ENCODE measurements at regions not wholly inside any gene's neighbourhood (a gene's known extent, or its start where the extent isn't known, plus 50 kb on each side); places are given as distances from the start of the nearest gene placed in this dataset.

DNA sequence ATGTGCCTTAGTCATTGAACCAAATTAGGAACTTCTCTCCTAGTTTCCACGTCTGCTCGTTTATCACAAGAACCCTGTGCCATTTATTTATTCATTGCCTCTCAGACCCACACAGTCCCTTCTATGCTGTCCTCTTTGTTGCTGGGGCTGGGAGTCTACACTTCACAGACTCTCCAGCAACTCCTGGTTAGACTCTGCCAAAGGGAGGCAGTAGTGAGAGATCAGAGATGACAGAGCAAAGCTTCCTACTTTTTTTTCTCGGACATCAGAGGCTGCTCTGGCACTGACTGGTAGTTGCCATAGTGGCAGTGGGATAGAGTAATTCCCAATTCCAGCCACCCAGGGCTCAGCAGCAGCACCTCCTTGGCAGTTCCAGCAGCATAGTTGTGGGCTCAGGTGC is 277.5 kb downstream of the BCL11A start:
- TF ChIP-seq, protein P1, sequence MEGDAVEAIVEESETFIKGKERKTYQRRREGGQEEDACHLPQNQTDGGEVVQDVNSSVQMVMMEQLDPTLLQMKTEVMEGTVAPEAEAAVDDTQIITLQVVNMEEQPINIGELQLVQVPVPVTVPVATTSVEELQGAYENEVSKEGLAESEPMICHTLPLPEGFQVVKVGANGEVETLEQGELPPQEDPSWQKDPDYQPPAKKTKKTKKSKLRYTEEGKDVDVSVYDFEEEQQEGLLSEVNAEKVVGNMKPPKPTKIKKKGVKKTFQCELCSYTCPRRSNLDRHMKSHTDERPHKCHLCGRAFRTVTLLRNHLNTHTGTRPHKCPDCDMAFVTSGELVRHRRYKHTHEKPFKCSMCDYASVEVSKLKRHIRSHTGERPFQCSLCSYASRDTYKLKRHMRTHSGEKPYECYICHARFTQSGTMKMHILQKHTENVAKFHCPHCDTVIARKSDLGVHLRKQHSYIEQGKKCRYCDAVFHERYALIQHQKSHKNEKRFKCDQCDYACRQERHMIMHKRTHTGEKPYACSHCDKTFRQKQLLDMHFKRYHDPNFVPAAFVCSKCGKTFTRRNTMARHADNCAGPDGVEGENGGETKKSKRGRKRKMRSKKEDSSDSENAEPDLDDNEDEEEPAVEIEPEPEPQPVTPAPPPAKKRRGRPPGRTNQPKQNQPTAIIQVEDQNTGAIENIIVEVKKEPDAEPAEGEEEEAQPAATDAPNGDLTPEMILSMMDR (IDR thresholded peaks at IDR 0.05): no peak
- TF ChIP-seq POLR2AphosphoS5 (IDR thresholded peaks at IDR 0.05): no peak
